HG02943 (cell line): ENCODE measurements at regions not wholly inside any gene's neighbourhood (a gene's known extent, or its start where the extent isn't known, plus 50 kb on each side); places are given as distances from the start of the nearest gene placed in this dataset.

Source experiments
- ATAC-seq: cut with Tn5 transposase; IDR thresholded peaks from one replicate; pipeline ENCODE4 v1.9.1; 2021; ENCODE audit warnings: mild to moderate bottlenecking, low read depth, moderate library complexity; ENCODE audit not compliant: unreplicated experiment

GRCh38 chr12:65540140-65540539, 261.7 kb downstream of the MSRB3 start:
- no peak for ATAC-seq

GRCh38 chr12:65546528-65546927, 268.0 kb downstream of the MSRB3 start:
- ATAC-seq, result no peak

DNA sequence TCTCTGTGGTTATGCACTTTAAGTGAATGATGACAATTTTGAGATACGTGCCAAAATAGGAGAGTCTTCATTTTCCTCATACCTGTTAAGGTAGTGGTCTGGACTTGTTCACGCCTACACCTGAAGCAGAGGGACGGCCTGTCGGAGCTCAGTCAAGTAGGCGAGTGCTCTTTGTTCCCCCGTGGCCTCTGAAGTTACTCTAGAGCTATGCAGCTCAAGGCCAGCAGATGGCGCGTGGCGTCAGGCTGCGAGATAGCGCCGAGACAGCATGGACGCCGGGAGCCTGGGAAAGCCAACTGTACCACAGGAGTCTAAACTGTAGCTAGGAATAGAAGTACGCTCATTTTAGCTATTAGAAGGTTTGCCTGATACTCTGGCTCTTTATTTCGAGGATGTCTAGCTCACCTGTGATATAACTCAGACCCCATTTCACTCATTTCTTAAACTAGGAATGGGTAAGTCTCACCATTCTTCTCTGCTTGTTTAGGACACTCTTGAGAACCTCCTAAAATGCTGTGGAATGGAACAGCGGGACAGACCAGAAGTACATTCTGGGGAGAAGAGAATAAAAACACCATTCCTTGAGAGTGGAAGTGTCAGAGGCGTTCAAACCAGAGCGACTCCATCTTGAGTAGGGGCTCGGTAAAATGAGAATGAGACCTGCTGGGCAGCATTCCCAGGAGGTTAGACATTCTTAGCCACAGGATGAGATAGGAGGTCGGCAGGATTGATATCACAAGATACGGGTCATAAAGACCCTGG, 267.4 kb upstream of the HMGA2 start:
- peak; percentile 98 for ATAC-seq

GRCh38 chr12:65557438-65558181, 266.7 kb upstream of the HMGA2 start:
- ATAC-seq, result no peak

GRCh38 chr12:65560286-65560685, 264.0 kb upstream of the HMGA2 start:
- ATAC-seq, result no peak

- no peak for ATAC-seq
Measured at GRCh38 chr12:65561798-65562382, 262.4 kb upstream of the HMGA2 start.

DNA sequence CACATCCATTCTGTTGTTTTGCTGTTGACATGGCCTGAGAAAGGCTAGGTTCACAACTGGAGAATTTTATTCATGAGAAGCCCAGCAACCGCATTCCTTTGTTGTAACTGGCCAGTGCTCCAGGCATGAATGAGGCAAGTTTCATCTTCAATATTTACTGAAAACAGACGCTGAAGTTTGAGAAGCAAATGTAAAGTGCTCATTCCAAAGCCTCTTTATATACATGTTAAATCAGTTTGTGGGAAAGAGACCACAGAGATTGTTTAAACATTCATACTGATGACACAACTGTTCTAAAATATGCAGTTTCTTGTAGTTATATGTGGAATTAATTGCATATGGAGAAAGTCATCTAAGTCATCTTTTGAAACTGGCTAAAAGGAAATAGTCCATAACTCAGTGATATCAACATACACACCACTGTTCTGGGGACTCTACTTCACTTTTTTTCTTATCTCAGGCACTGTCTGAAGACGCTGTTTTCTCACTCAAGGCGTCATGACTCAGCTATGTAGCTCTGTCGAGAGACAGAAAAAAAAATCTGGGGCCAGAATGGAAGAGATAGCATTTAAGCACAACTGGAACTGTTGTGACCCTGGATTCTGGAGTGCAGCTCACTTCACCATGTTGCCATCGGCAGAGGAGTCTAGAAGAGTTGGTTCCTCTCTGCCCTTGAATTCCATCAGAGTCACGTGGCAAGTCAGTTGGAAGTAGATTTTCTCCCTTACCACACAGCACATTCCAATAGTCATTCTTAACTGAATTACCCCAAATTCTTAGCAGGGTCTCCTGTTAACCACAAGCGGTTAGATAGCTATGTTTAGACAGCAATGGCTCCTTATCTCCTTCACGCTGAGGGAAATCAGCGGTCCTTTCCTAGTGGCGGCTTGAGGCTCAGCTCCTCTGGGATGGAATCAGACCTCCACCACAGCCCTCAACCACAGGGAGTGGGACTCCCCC, 258.4 kb upstream of the HMGA2 start:
- ATAC-seq, result no peak

- ATAC-seq, result no peak
Measured at GRCh38 chr12:65566751-65567150, 257.5 kb upstream of the HMGA2 start.

GRCh38 chr12:65567820-65568219, 256.5 kb upstream of the HMGA2 start:
- no peak for ATAC-seq

GRCh38 chr12:65568517-65568916, 255.8 kb upstream of the HMGA2 start:
- no peak for ATAC-seq

DNA sequence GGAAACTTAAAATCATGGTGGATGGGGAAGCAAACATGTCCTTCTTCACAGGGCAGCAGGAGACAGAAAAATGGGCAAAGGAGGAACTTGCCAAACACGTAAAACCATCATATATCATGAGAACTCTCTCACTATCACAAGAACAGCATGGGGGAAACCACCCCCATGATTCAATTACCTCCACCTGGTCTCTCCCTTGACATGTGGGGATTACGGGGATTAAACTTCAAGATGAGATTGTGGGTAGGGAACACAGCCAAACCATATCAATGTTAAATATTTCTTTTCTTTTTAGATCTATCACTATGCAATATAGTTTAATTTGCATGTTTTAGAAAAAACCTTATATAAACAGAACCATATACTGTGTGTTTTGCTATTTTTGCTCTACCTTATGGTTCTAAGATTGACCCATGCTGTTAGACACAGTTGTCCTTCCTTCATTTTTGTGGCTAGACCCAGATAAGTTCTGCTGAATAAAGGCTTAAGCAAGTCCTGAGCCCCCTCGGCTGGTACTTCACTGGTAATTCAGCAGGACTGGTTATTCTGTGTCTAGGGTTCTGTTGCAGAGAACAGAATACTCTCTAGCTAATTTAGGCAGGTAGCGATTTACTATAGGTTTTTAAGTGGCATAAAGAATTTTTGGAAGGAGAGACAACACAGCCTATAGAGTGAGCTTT, 253.7 kb upstream of the HMGA2 start:
- no peak for ATAC-seq

GRCh38 chr12:65574867-65575266, 249.4 kb upstream of the HMGA2 start:
- ATAC-seq, result no peak

DNA sequence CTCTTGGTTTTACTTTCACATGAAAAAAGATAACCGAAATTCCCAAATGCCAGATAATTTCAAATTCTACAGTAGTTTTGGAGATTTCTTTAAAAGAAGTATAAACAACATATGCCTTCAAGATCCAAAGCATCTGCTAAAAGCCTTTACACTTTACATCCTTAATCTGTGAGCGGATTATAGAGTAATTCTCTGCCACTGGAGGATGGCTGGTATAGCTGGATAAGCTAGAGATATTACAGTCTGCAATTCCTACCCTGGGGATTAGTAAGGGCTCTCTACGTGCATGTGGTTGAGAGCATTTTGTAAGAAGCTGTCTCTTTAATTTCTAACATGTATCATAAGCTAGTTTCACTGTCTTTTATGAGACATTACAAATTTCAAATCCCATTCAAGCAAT, 240.3 kb upstream of the HMGA2 start:
- ATAC-seq, result no peak

- no peak for ATAC-seq
Measured at GRCh38 chr12:65585648-65586602, 238.4 kb upstream of the HMGA2 start.

GRCh38 chr12:65586796-65587195, 237.5 kb upstream of the HMGA2 start:
- ATAC-seq, result no peak

DNA sequence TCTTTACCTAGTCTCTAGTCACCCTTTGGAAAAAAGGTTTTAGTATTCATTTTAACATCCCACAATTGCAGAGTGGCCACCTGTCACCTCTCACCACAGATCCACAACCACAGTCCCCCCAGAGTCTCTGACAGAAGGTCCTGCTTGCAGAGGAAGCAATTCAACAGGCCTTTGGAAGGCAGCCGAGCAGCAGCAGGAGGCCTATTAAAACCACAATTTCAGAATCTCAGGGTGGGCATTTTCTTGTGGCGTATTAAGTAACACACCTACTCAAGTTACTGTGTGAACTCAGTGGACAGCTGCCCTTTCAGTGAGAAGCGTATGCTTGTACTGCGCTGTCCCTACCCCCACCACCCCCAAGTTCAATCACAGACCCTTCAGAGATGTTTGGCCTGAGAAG, 234.0 kb upstream of the HMGA2 start:
- ATAC-seq, result no peak

DNA sequence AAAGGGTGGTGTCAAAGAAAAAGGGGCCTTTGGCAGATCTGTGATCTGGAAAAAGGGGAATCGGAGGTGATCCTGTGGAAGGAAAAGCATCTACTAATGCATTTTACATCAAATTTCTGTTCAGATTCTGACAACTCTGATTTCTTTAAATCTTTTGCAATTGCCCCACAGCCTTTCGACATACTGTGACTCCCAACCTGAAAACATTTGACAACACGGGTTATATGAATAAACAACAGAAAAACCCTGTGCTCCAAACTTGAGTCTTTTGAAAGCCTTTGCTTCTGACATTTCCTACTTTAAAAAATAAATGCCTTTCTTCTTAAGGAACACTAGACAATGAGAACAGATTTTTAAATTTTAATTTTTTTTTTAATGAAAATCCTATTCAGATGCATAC, 231.9 kb upstream of the HMGA2 start:
- no peak for ATAC-seq

- ATAC-seq, result no peak
Measured at GRCh38 chr12:65593239-65593701, 231.0 kb upstream of the HMGA2 start.

- no peak for ATAC-seq
Measured at GRCh38 chr12:65594409-65594808, 229.9 kb upstream of the HMGA2 start.
